Gastroesophageal sphincter (tissue), 3 donors: ENCODE measurements at regions not wholly inside any gene's neighbourhood (a gene's known extent, or its start where the extent isn't known, plus 50 kb on each side); places are given as distances from the start of the nearest gene placed in this dataset.

Experiments
- EP300 ChIP-seq: sonication (generic); formaldehyde crosslinking; IDR thresholded peaks from one replicate; pipeline ENCODE4 v1.6.1; 2017; ENCODE audit warnings: antibody characterized with exemption, mild to moderate bottlenecking
- POLR2A ChIP-seq, 2 donors: fragments of 450-650 bp; IDR thresholded peaks; one replicate each; pipeline ENCODE4 v1.6.1; 2017; ENCODE audit warnings: antibody characterized with exemption in 2 of 2, mild to moderate bottlenecking in 2 of 2, moderate library complexity in 1 of 2
- POLR2AphosphoS5 ChIP-seq: sonication (generic); formaldehyde crosslinking; IDR thresholded peaks from one replicate; pipeline ENCODE4 v1.6.1; 2017; ENCODE audit warnings: antibody characterized with exemption
- TF ChIP-seq, protein P1 (sequence below), 4 experiments: fragments of 200-600 bp in 2 of 4; fragments of 450-650 bp in 2 of 4; sonication (generic) in 1 of 4; IDR thresholded peaks; one replicate each; pipeline ENCODE4 v1.5.1; 2017 to 2019; ENCODE audit warnings: antibody characterized with exemption in 4 of 4, mild to moderate bottlenecking in 2 of 4, moderate library complexity in 2 of 4

DNA sequence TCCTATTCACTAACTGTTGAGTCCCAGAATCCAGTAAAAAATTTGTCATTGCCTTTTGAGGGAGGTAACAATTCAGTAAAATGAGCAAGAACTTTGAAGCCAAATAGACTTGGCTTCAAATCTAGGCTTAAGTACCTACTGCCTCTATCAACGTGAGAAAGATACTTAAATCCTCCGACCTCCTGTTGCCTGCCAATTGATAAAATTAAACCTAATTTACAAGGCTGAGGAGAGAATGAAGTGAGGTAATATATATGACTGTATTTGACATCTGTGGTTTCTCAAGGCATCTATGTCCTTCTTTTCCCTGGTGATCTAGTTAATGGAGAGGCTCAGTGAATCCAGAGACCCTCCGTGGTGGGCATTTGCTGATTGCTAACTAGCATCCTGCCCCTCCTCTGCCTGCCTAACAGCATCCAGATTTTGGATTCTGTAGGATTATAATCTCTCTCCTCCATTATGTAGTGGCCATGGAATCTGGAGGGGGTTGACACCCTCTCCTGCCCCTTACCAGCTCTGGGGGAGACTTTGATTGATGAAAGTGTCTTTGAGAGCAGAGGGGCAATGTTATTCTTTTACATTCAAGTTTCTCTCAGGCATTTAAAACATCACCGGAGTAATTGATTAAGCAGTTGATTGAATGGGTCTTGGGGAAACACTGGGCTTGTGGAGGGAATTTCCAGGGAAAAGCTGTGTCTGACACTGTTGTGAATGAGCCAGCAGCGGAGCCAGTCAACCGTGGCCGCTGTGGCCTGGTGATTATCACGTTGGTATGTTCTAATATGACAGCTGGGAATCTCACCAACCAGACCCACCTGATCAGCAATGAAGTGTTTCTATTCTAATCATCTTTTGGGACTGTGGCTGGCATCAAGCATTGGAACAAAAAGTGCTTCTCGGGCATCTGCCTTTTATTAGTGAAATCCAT is 140.7 kb upstream of the FAM78B start:
- TF ChIP-seq POLR2A (IDR thresholded peaks at IDR 0.05) (no peak), POLR2AphosphoS5 (no peak), EP300 (no peak)
- TF ChIP-seq, protein P1, sequence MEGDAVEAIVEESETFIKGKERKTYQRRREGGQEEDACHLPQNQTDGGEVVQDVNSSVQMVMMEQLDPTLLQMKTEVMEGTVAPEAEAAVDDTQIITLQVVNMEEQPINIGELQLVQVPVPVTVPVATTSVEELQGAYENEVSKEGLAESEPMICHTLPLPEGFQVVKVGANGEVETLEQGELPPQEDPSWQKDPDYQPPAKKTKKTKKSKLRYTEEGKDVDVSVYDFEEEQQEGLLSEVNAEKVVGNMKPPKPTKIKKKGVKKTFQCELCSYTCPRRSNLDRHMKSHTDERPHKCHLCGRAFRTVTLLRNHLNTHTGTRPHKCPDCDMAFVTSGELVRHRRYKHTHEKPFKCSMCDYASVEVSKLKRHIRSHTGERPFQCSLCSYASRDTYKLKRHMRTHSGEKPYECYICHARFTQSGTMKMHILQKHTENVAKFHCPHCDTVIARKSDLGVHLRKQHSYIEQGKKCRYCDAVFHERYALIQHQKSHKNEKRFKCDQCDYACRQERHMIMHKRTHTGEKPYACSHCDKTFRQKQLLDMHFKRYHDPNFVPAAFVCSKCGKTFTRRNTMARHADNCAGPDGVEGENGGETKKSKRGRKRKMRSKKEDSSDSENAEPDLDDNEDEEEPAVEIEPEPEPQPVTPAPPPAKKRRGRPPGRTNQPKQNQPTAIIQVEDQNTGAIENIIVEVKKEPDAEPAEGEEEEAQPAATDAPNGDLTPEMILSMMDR (IDR thresholded peaks at IDR 0.05) = no peak
